Lower lobe of right lung (tissue), 2 donors: ENCODE measurements at regions not wholly inside any gene's neighbourhood (a gene's known extent, or its start where the extent isn't known, plus 50 kb on each side); places are given as distances from the start of the nearest gene placed in this dataset.

Experiments
- ATAC-seq, 2 donors: fragments of 200-7000 bp; cut with Tn5 transposase; one replicate each; pipeline ENCODE4 v1.9.1; 2020 to 2022; ENCODE audit warnings: mild to moderate bottlenecking in 2 of 2, moderate library complexity in 2 of 2
- DNase-seq: peaks from one replicate; pipeline ENCODE4 v3.0.0-alpha.2; 2020
- H3K27ac ChIP-seq: fragments of 200-600 bp; one replicate; pipeline ENCODE4 v1.8.0; 2022
- H3K27me3 ChIP-seq: fragments of 200-600 bp; one replicate; pipeline ENCODE4 v1.8.0; 2022; ENCODE audit warnings: low read depth
- H3K36me3 ChIP-seq: fragments of 200-600 bp; one replicate; pipeline ENCODE4 v1.8.0; 2022; ENCODE audit warnings: mild to moderate bottlenecking
- H3K4me1 ChIP-seq: fragments of 200-600 bp; one replicate; pipeline ENCODE4 v1.8.0; 2022
- H3K4me3 ChIP-seq: fragments of 200-600 bp; one replicate; pipeline ENCODE4 v1.8.0; 2022; ENCODE audit warnings: mild to moderate bottlenecking
- H3K9me3 ChIP-seq: fragments of 200-600 bp; one replicate; pipeline ENCODE4 v1.8.0; 2022
- intact Hi-C: fragments of 100-400 bp; cut with DNase I; formaldehyde crosslinking; loops from one replicate; pipeline ENCODE4 v1.11.0; 2022
- TF ChIP-seq, protein P1 (sequence below): fragments of 200-600 bp; IDR thresholded peaks from one replicate; pipeline ENCODE4 v1.8.0; 2022; ENCODE audit warnings: antibody characterized with exemption, mild to moderate bottlenecking
- donor health status: DM: no; HTN: yes; CAD: no; lungs with severe emphysema.

- no peaks in the 10 kb centered on the region for H3K9me3 ChIP-seq
- no peaks in the 10 kb centered on the region for H3K4me1 ChIP-seq
- intact Hi-C loops, result no loop called here
- H3K27me3 ChIP-seq, result no peaks in the 10 kb centered on the region
- H3K36me3 ChIP-seq, result no peaks in the 10 kb centered on the region
- TF ChIP-seq, protein P1, sequence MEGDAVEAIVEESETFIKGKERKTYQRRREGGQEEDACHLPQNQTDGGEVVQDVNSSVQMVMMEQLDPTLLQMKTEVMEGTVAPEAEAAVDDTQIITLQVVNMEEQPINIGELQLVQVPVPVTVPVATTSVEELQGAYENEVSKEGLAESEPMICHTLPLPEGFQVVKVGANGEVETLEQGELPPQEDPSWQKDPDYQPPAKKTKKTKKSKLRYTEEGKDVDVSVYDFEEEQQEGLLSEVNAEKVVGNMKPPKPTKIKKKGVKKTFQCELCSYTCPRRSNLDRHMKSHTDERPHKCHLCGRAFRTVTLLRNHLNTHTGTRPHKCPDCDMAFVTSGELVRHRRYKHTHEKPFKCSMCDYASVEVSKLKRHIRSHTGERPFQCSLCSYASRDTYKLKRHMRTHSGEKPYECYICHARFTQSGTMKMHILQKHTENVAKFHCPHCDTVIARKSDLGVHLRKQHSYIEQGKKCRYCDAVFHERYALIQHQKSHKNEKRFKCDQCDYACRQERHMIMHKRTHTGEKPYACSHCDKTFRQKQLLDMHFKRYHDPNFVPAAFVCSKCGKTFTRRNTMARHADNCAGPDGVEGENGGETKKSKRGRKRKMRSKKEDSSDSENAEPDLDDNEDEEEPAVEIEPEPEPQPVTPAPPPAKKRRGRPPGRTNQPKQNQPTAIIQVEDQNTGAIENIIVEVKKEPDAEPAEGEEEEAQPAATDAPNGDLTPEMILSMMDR, result no peak
- H3K27ac ChIP-seq, result no peak overlapping the region
- no peak for DNase-seq
- no peak for ATAC-seq
- H3K4me3 ChIP-seq, result no peak overlapping the region
Measured at GRCh38 chr12:114974333-114974732, 290.4 kb upstream of the TBX3 start.

GRCh38 chr12:114968727-114969126 is 284.8 kb upstream of the TBX3 start:
- Histone ChIP-seq H3K36me3 (no peaks in the 10 kb centered on the region), H3K27me3 (no peaks in the 10 kb centered on the region), H3K4me3 (no peak overlapping the region), H3K4me1 (no peaks in the 10 kb centered on the region), H3K27ac (no peak overlapping the region), H3K9me3 (no peaks in the 10 kb centered on the region)
- ATAC-seq (no peak), DNase-seq (no peak)
- intact Hi-C loops, result no loop called here
- TF ChIP-seq, protein P1, result no peak

DNA sequence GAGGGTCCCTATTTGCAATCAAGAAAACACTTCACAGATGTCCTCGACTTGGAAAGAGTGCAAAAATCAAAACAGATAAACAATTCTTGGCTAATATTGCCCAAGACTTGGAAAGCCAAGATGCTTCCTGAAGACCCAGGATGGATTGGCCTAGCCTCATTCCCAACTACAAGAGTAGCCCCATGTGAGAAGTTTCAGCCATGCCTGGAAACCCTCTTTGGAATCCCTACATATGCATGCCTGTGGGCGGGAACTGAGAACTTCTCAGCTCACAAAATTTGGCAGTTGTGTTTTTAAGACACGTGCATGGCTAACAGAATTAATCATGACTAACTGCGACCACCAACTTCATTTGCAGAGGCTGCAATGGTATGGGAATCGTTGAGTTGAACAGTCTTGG is 283.2 kb upstream of the TBX3 start:
- no peaks in the 10 kb centered on the region for H3K4me1 ChIP-seq
- no peak overlapping the region for H3K27ac ChIP-seq
- H3K27me3 ChIP-seq, result no peaks in the 10 kb centered on the region
- ATAC-seq (no peak), DNase-seq (no peak)
- no peak overlapping the region for H3K4me3 ChIP-seq
- intact Hi-C loops, result no loop called here
- TF ChIP-seq, protein P1, result no peak
- H3K9me3 ChIP-seq, result no peaks in the 10 kb centered on the region
- H3K36me3 ChIP-seq, result no peaks in the 10 kb centered on the region

GRCh38 chr12:114964841-114965240 is 280.9 kb upstream of the TBX3 start:
- no peaks in the 10 kb centered on the region for H3K36me3 ChIP-seq
- H3K27me3 ChIP-seq, result no peaks in the 10 kb centered on the region
- DNase-seq (no peak), ATAC-seq (no peak)
- no peaks in the 10 kb centered on the region for H3K4me1 ChIP-seq
- H3K27ac ChIP-seq, result no peak overlapping the region
- H3K9me3 ChIP-seq, result no peaks in the 10 kb centered on the region
- H3K4me3 ChIP-seq, result no peak overlapping the region
- intact Hi-C loops, result no loop called here
- TF ChIP-seq, protein P1, result no peak

DNA sequence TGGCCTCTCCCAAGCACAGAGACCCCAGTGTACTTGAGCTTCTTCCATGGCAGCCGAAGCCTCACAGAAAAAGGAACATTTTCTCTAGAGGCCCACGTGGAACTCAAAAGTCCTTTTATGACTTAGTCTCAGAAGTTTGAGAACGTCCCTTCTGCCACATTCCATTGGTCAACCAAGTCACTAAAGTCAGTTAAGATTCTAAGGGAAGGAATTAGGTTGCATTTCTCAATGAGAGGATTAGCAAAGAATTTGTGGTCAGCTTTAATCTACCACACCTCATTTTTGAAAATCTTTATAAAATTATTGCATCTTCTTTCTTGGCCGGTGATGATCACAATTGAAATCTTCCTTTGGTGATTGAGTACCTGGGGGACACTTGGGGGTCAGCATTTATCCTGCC is 279.9 kb upstream of the TBX3 start:
- DNase-seq (no peak), ATAC-seq (no peak)
- Histone ChIP-seq H3K27me3 (no peaks in the 10 kb centered on the region), H3K36me3 (no peaks in the 10 kb centered on the region), H3K4me3 (no peak overlapping the region), H3K27ac (no peak overlapping the region), H3K4me1 (no peaks in the 10 kb centered on the region), H3K9me3 (no peaks in the 10 kb centered on the region)
- intact Hi-C loops, result no loop called here
- TF ChIP-seq, protein P1, result no peak

GRCh38 chr12:114961491-114961890 is 277.5 kb upstream of the TBX3 start:
- no peaks in the 10 kb centered on the region for H3K9me3 ChIP-seq
- ATAC-seq, result no peak
- intact Hi-C loops, result no loop called here

More at GRCh38 chr12:114961491-114961890, 277.5 kb upstream of the TBX3 start:
- Histone ChIP-seq H3K4me3 (no peak overlapping the region), H3K36me3 (no peaks in the 10 kb centered on the region), H3K27me3 (no peaks in the 10 kb centered on the region), H3K4me1 (no peaks in the 10 kb centered on the region), H3K27ac (no peak overlapping the region)
- TF ChIP-seq, protein P1, result no peak
- DNase-seq, result no peak
